PC-3 (cell line): ENCODE measurements at regions not wholly inside any gene's neighbourhood (a gene's known extent, or its start where the extent isn't known, plus 50 kb on each side); places are given as distances from the start of the nearest gene placed in this dataset.

ENCODE experiments used
- EZH2phosphoT487 ChIP-seq: fragments of 300-600 bp; sonication (generic); IDR thresholded peaks from 2 replicates; pipeline ENCODE4 v1.6.1; 2018; ENCODE audit warnings: mild to moderate bottlenecking, antibody characterized with exemption, low read length, borderline replicate concordance
- TF ChIP-seq, protein P1 (sequence below): fragments of 300-600 bp; sonication (generic); conservative IDR thresholded peaks from 2 replicates; pipeline ENCODE4 v1.5.1; 2017; ENCODE audit warnings: antibody characterized with exemption, low read depth, mild to moderate bottlenecking, low read length

DNA sequence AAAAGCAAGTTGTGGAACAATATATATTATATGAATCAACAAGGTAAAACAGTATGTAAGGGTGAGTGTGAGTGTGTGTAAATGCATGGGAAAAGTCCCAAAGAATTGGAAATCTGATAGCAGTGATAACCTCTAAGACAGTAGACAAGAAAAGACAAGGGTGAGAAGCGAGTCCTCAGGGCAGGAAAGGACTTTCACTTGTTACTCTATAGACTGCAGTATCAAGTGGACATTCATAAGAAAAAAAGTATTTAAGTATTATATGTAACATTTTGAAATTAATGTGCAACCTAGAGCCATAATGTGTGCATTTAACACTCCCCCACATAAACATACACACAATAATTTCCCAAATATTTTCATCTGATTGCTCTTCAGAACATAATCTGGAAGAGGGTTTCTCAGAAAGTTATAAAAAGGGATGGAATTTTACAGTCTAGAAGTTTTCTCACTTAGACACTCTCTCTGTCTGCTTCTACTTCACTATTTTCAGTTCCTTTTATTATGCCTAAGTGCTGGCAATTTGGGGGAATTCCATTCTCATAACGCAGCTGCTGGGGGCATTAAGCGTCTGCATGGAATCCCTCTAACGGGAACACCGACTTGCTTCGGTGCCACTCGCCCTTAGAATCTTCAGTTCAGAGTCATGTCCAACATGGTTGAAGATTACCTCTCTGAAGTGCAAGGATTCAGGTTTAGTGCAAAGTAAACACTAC, 50.0 kb upstream of the CDIN1 start:
- TF ChIP-seq, protein P1, sequence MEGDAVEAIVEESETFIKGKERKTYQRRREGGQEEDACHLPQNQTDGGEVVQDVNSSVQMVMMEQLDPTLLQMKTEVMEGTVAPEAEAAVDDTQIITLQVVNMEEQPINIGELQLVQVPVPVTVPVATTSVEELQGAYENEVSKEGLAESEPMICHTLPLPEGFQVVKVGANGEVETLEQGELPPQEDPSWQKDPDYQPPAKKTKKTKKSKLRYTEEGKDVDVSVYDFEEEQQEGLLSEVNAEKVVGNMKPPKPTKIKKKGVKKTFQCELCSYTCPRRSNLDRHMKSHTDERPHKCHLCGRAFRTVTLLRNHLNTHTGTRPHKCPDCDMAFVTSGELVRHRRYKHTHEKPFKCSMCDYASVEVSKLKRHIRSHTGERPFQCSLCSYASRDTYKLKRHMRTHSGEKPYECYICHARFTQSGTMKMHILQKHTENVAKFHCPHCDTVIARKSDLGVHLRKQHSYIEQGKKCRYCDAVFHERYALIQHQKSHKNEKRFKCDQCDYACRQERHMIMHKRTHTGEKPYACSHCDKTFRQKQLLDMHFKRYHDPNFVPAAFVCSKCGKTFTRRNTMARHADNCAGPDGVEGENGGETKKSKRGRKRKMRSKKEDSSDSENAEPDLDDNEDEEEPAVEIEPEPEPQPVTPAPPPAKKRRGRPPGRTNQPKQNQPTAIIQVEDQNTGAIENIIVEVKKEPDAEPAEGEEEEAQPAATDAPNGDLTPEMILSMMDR: no peak
- no peak for TF ChIP-seq EZH2phosphoT487
